ENCODE measurements at regions not wholly inside any gene's neighbourhood (a gene's known extent, or its start where the extent isn't known, plus 50 kb on each side); places are given as distances from the start of the nearest gene placed in this dataset.

- WGBS (ENCODE audit: extremely low coverage, insufficient coverage, low lambda C conversion rate) = no CpG with 5 or more reads among the region's 15 CpGs
Observed at GRCh38 chr15:94829887-94830884, 598.8 kb downstream of the MCTP2 start.

GRCh38 chr15:94834000-94834399, 602.6 kb downstream of the MCTP2 start:
- Histone ChIP-seq H2AK5ac (ENCODE audit: low read length) (no peak overlapping the region), H3K9ac (ENCODE audit: low read length) (no peak overlapping the region), H3K4me1 (ENCODE audit: control insufficient read depth, low read depth, low read length) (no peaks in the 10 kb centered on the region), H3K18ac (ENCODE audit: low read length) (peak overlapping the region; percentile 16), H2BK5ac (ENCODE audit: low read length) (no peak overlapping the region), H3K4me2 (ENCODE audit: low read length) (no peak overlapping the region), H3K23ac (ENCODE audit: low read length) (no peak overlapping the region), H2BK120ac (ENCODE audit: low read depth, low read length) (no peak overlapping the region), H3K79me1 (ENCODE audit: low read length) (no peaks in the 10 kb centered on the region), H3K36me3 (ENCODE audit: control insufficient read depth, insufficient read depth, low read length) (no peaks in the 10 kb centered on the region), H4K5ac (ENCODE audit: low read length) (no peak overlapping the region), H3K79me2 (ENCODE audit: control insufficient read depth, insufficient read depth, low read length) (no peaks in the 10 kb centered on the region), H3K4me3 (ENCODE audit: low read length) (no peak overlapping the region), H3K4ac (ENCODE audit: low read depth, low read length) (no peak overlapping the region), H3K27ac (ENCODE audit: low read depth, low read length) (no peak overlapping the region), H3K27me3 (ENCODE audit: insufficient read depth, low read length, poor library complexity) (no peaks in the 10 kb centered on the region), H2BK15ac (replicated peaks; ENCODE audit: low read depth) (no peak overlapping the region), H3K56ac (ENCODE audit: low read length) (peak overlapping the region; percentile 17), H4K8ac (ENCODE audit: low read depth, low read length) (no peak overlapping the region)
- no CpG with 5 or more reads among the region's 3 CpGs for WGBS (ENCODE audit: extremely low coverage, insufficient coverage, low lambda C conversion rate)
- DNase-seq = no peak

More at GRCh38 chr15:94829887-94830884, 598.8 kb downstream of the MCTP2 start:
- Histone ChIP-seq H4K5ac (ENCODE audit: low read length) (no peak overlapping the region), H3K27ac (ENCODE audit: low read depth, low read length) (no peak overlapping the region), H3K36me3 (ENCODE audit: control insufficient read depth, insufficient read depth, low read length) (no peaks in the 10 kb centered on the region), H3K4ac (ENCODE audit: low read depth, low read length) (no peak overlapping the region), H3K18ac (ENCODE audit: low read length) (peak overlapping the region; percentile 2), H3K27me3 (ENCODE audit: insufficient read depth, low read length, poor library complexity) (no peaks in the 10 kb centered on the region), H2BK120ac (ENCODE audit: low read depth, low read length) (no peak overlapping the region), H4K8ac (ENCODE audit: low read depth, low read length) (no peak overlapping the region), H3K4me2 (ENCODE audit: low read length) (no peak overlapping the region), H3K79me2 (ENCODE audit: control insufficient read depth, insufficient read depth, low read length) (no peaks in the 10 kb centered on the region), H2AK5ac (ENCODE audit: low read length) (no peak overlapping the region), H2BK5ac (ENCODE audit: low read length) (no peak overlapping the region), H3K56ac (ENCODE audit: low read length) (no peak overlapping the region), H3K4me3 (ENCODE audit: low read length) (no peak overlapping the region), H3K9ac (ENCODE audit: low read length) (no peak overlapping the region), H3K23ac (ENCODE audit: low read length) (no peak overlapping the region), H3K4me1 (ENCODE audit: control insufficient read depth, low read depth, low read length) (no peaks in the 10 kb centered on the region), H2BK15ac (replicated peaks; ENCODE audit: low read depth) (no peak overlapping the region), H3K79me1 (ENCODE audit: low read length) (no peaks in the 10 kb centered on the region)
- DNase-seq = no peak

- Histone ChIP-seq H2BK120ac (ENCODE audit: low read depth, low read length) (no peak overlapping the region), H3K18ac (ENCODE audit: low read length) (peak overlapping the region; percentile 16), H3K4me1 (ENCODE audit: control insufficient read depth, low read depth, low read length) (no peaks in the 10 kb centered on the region), H2BK15ac (replicated peaks; ENCODE audit: low read depth) (no peak overlapping the region), H3K4me3 (ENCODE audit: low read length) (no peak overlapping the region), H4K5ac (ENCODE audit: low read length) (no peak overlapping the region), H3K4me2 (ENCODE audit: low read length) (no peak overlapping the region), H3K79me2 (ENCODE audit: control insufficient read depth, insufficient read depth, low read length) (no peaks in the 10 kb centered on the region), H3K79me1 (ENCODE audit: low read length) (no peaks in the 10 kb centered on the region), H3K23ac (ENCODE audit: low read length) (no peak overlapping the region), H3K9ac (ENCODE audit: low read length) (no peak overlapping the region), H3K27ac (ENCODE audit: low read depth, low read length) (no peak overlapping the region), H2AK5ac (ENCODE audit: low read length) (no peak overlapping the region), H3K56ac (ENCODE audit: low read length) (peak overlapping the region; percentile 17), H2BK5ac (ENCODE audit: low read length) (no peak overlapping the region), H3K4ac (ENCODE audit: low read depth, low read length) (no peak overlapping the region), H3K36me3 (ENCODE audit: control insufficient read depth, insufficient read depth, low read length) (no peaks in the 10 kb centered on the region), H3K27me3 (ENCODE audit: insufficient read depth, low read length, poor library complexity) (no peaks in the 10 kb centered on the region), H4K8ac (ENCODE audit: low read depth, low read length) (no peak overlapping the region)
- DNase-seq = peak; percentile 86
- no CpG with 5 or more reads among the region's 1 CpG for WGBS (ENCODE audit: extremely low coverage, insufficient coverage, low lambda C conversion rate)
Observed at GRCh38 chr15:94834494-94834893, 603.1 kb downstream of the MCTP2 start.

DNA sequence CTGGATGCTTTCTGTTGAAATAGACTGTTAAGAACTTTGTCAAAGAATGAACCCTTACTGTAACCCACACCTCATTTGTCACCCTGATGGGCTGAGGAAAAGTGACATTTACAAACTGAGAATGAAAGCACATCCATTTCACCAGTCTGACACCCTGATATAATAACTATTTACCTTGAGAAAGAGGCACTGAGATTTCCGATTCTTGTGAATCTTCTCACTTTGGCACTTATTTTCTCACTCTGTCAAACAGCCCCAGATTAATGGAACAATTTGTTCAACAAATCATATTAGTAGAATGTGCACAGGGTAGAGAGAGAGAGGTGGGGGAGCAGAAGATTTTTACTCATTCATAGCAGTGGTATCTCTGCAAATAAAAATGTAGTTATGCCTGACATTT, 606.9 kb downstream of the MCTP2 start:
- Histone ChIP-seq H3K4ac (ENCODE audit: low read depth, low read length) (no peak overlapping the region), H2BK120ac (ENCODE audit: low read depth, low read length) (no peak overlapping the region), H2BK5ac (ENCODE audit: low read length) (peak overlapping the region; percentile 43), H3K56ac (ENCODE audit: low read length) (no peak overlapping the region), H3K27ac (ENCODE audit: low read depth, low read length) (no peak overlapping the region), H3K18ac (ENCODE audit: low read length) (no peak overlapping the region), H3K79me1 (ENCODE audit: low read length) (no peaks in the 10 kb centered on the region), H4K5ac (ENCODE audit: low read length) (no peak overlapping the region), H2AK5ac (ENCODE audit: low read length) (no peak overlapping the region), H3K4me2 (ENCODE audit: low read length) (no peak overlapping the region), H4K8ac (ENCODE audit: low read depth, low read length) (no peak overlapping the region), H3K9ac (ENCODE audit: low read length) (no peak overlapping the region), H3K4me3 (ENCODE audit: low read length) (no peak overlapping the region), H3K27me3 (ENCODE audit: insufficient read depth, low read length, poor library complexity) (no peaks in the 10 kb centered on the region), H3K36me3 (ENCODE audit: control insufficient read depth, insufficient read depth, low read length) (no peaks in the 10 kb centered on the region), H2BK15ac (replicated peaks; ENCODE audit: low read depth) (no peak overlapping the region), H3K4me1 (ENCODE audit: control insufficient read depth, low read depth, low read length) (no peaks in the 10 kb centered on the region), H3K79me2 (ENCODE audit: control insufficient read depth, insufficient read depth, low read length) (no peaks in the 10 kb centered on the region), H3K23ac (ENCODE audit: low read length) (no peak overlapping the region)
- WGBS (ENCODE audit: extremely low coverage, insufficient coverage, low lambda C conversion rate) = no CpG with 5 or more reads among the region's 1 CpG
- no peak for DNase-seq

- H3K18ac ChIP-seq (ENCODE audit: low read length) = peak overlapping the region; percentile 28
- no peak for DNase-seq
- H3K23ac ChIP-seq (ENCODE audit: low read length) = no peak overlapping the region
- no peak overlapping the region for H3K9ac ChIP-seq (ENCODE audit: low read length)
- H2BK15ac ChIP-seq (replicated peaks; ENCODE audit: low read depth) = peak overlapping the region; percentile 96
- no peaks in the 10 kb centered on the region for H3K27me3 ChIP-seq (ENCODE audit: insufficient read depth, low read length, poor library complexity)
- no peak overlapping the region for H3K4me3 ChIP-seq (ENCODE audit: low read length)
- peaks cover 8% of the 10 kb centered on the region for H3K4me1 ChIP-seq (ENCODE audit: control insufficient read depth, low read depth, low read length)
- H3K36me3 ChIP-seq (ENCODE audit: control insufficient read depth, insufficient read depth, low read length) = no peaks in the 10 kb centered on the region
- H3K79me1 ChIP-seq (ENCODE audit: low read length) = no peaks in the 10 kb centered on the region
- H3K27ac ChIP-seq (ENCODE audit: low read depth, low read length) = no peak overlapping the region
- H2BK5ac ChIP-seq (ENCODE audit: low read length) = no peak overlapping the region
- H2BK120ac ChIP-seq (ENCODE audit: low read depth, low read length) = no peak overlapping the region
- H3K79me2 ChIP-seq (ENCODE audit: control insufficient read depth, insufficient read depth, low read length) = no peaks in the 10 kb centered on the region
- H4K8ac ChIP-seq (ENCODE audit: low read depth, low read length) = no peak overlapping the region
- H4K5ac ChIP-seq (ENCODE audit: low read length) = no peak overlapping the region
- no peak overlapping the region for H3K4me2 ChIP-seq (ENCODE audit: low read length)
- no peak overlapping the region for H3K4ac ChIP-seq (ENCODE audit: low read depth, low read length)
- H3K56ac ChIP-seq (ENCODE audit: low read length) = no peak overlapping the region
- no CpG with 5 or more reads among the region's 10 CpGs for WGBS (ENCODE audit: extremely low coverage, insufficient coverage, low lambda C conversion rate)
- no peak overlapping the region for H2AK5ac ChIP-seq (ENCODE audit: low read length)
Observed at GRCh38 chr15:94840794-94841783, 609.7 kb downstream of the MCTP2 start.
